ENCODE measurements at regions not wholly inside any gene's neighbourhood (a gene's known extent, or its start where the extent isn't known, plus 50 kb on each side); places are given as distances from the start of the nearest gene placed in this dataset.
A peak's percentile ranks its signal among the peaks of the same experiment; 100 is the strongest.
"Not testable (repeated sequence)": the region's sequence is repeated elsewhere in the genome, so short reads cannot be mapped to it uniquely, and the experiment has no call there.

DNA sequence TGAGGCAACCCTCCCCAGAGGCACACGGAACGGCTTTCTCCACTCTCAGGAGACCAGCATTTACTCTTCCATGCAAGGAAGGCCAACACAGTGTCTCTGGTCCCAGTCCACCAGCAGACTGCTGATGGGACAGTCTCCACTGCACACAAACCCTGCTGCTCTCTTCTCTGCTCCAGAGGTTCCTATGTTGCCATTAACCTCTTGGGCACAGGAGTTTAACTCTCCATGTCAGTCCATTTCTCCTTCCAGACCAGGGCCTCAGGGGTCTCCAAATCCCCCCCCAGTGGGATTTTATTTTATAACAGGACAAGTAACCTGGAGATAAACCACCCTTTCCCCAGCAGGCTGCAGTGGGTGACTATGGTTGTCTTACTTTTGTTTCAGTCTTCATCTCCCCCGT is 452.5 kb downstream of the GADD45G start:
- DNase-seq (ENCODE audit: low read depth, low spot score), result no peak

DNA sequence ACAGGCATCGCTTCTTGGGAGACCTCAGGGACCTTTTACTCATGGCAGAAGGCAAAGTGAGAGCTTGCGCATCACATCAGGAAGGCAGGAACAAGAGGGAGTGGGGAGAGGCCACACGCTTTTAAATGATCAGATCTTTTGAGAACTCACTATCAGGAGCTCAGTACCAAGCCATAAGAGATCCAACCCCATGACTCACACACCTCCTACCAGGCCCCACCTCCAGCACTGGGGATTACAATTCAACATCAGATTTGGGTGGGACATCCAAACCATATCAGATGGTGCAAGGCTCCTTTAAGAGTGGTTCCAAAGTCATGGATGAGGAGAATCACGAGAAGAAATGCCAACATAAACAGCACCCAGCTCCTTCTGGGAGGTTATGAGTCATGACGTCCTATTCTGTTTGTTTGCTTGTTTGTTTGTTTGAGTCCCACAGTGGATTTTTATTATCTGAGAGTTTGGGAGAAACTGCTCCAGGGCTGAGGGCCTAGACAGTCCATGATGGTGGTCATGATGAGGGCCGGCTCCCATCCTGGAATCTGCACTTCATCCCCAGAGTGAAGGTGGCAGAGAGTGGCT is 453.5 kb downstream of the GADD45G start:
- no peak for DNase-seq (ENCODE audit: low read depth, low spot score)

DNA sequence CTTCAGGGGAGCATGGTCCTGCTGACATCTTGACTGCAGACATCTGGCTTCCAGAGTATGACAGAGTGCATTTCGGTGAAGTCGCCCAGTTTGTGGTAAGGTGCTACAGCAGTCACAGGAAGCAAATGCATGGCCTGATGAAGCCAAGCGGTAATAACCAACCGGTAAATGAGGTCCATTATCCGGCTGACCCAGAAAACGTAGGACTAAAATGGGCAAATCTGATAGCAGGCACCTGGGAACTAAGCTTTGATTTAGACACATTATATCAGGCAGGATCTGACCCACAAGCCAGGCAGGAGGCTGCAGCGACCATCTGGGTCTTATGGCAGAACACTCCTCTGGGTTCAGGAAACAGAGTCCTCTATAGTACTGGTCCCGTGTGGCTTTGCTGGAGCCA is 454.6 kb downstream of the GADD45G start:
- no peak for DNase-seq (ENCODE audit: low read depth, low spot score)

DNA sequence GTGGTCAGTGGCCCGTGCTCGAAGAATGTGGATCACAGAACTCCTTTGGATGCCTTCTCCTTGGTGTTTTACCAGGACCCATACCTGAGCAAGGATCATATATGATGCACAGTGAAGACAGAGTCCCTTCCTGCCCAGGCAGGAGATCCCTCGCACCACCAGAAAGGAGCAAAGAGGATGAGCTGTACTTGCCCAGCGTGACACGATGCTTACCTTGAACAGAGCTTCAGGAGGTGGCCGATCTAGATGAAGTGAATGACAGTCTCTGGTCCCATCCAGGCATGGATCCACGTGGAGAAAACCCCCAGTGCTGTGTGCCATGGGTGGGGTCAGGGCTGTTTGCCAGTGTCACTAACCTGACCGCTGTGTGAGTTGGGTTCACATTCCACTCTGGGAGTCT is 455.4 kb downstream of the GADD45G start:
- no peak for DNase-seq (ENCODE audit: low read depth, low spot score)

DNA sequence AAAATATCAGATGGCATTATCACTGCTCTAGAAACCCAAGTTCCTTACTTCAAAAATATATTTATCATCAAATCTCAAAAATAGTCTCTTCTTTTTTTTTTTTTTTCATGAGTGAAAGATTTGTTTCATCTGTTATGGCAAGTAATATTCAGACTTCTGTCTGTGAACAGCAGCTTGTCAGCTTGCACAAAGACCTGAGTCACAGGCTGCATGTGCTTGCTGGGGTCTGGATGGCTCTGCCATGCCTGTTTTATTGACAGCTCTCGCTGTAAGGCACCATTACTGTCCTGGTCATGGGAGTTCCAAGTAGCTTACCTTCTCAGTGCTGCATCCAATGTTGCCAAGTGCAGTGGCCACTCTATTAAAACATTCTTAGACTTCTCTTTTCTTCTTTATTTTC is 456.4 kb downstream of the GADD45G start:
- DNase-seq (ENCODE audit: low read depth, low spot score), result no peak

DNA sequence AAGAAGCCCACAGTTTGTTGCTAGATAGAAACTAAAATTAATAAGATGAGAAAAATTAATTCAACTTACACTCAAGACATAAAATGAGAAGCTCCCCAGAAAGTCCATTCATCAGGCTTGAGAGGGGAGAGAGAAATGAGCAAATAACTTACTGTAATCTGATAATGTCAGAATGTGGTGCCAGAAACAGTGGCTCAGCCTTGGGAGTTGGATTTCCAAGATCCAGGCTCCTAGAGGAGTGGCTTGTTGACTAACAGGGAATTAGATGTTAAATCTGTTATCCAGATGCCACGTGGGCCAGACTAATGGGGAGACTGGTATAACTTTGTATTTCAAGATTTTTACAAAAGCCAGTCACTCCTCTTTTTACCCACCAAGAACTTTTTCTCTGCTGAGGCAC is 458.2 kb downstream of the GADD45G start:
- no peak for DNase-seq (ENCODE audit: low read depth, low spot score)

DNA sequence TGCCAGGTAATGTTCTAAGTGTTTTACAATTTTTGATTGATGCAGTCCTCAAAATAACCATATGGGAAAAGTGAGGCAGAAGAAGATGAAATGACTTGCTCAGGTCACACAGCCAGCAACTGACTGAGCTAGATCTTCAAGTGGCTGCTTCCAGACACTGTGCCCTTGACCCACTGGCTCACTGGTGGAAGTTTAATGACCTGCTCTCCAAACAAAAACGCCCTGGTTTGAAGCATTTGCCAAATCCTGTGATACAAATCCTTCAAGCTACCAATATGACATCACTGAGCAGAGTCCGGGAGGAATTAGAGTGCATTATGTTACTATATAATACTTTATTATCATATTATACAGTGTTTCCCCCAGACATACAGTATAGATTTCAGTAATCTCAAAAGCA is 459.4 kb downstream of the GADD45G start:
- no peak for DNase-seq (ENCODE audit: low read depth, low spot score)

DNA sequence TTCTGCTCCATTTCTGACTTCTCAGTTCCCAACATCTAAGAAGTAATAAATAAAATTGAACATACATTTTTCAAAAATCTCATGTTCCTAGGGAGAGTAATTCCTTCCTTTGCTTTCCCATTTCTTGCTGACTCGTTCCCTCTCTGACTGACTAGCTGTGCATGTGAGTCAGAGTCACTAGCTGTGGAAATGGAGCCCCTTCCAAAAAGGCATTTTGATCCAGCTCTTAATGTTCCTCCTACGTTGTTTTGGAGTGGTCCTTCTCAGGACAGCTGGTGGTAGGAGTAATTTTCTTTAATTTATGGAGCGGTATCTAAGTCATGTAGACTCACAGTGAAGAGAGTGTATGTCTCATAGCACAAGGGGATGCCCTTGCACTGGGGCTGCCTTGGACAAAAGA is 460.2 kb downstream of the GADD45G start:
- DNase-seq (ENCODE audit: low read depth, low spot score), result no peak

DNA sequence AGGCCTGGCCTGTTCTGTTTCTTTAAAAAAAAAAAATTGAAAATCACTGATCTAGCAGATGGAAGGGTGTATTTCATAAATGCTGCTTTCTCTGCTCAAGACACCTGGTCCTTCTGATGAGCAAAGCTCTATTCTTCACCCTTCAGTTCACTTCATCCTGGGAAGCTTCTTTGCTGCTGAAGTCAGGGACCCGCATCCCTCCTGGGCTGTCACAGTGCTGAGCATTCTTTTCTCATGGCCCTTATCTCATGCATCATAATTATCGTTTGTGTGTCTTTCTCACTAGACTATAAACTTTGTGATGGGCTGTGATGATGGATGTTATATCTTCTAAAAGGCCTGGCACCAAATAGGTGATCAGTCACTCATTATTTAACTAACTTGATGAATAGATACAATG is 461.0 kb downstream of the GADD45G start:
- DNase-seq (ENCODE audit: low read depth, low spot score), result no peak

DNA sequence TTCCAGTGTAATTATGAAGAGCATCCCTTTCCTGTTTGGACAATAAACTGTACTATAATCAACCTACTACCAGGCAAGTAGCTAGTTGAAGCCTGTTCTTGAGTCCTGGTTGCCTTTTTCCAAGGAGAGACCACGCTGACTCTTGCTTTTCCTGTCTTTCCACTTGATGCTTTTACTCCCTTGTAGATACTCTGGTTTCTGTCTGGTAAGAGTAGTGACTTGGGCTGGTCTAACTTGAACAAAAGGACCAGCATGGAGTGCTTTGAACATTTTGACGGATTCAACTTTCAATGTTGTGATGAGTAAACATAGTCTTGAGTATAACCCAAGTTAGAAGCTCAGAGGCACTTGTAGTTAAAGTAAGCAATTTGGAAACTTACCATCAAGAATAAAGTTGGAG is 464.3 kb downstream of the GADD45G start:
- peak; percentile 31 for DNase-seq (ENCODE audit: low read depth, low spot score)

DNA sequence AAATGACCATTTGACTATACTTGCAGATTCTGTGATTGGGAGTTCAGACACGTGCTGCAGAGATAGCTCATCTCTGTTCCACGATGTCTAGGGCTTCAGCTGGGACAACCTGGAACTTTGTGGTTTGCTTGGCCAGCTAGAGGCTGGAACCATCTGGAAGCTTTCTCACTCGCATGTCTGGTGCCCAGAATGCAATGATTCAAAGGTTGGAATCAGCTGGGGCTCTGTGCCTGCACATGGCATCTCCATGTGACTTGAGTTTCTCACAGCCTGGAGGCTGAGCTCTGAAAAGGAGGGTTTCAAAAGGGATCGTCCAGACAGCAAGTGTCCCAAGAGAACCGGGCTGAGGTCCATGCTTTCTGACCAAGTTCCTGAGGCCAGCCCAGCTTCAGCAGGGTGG is 465.2 kb downstream of the GADD45G start:
- DNase-seq (ENCODE audit: low read depth, low spot score), result no peak

DNA sequence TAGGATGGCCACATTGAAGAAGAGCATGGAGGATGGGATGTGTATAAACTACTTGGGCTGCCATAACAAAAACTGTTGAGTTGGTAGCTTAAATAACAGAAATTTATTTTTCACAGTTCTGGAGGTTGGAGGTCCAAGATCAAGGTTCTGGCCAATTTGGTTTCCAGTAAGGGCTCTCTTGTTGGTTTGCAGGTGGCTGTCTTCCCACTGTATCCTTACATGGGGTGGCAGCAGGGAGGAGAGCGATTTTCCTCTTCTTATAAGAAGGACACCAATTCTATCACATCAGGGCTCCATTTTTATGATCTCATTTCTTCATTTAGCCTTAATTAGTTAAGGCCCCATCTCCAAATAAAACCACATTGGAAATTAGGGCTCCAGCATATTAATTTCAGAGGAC is 465.7 kb downstream of the GADD45G start:
- DNase-seq (ENCODE audit: low read depth, low spot score), result no peak

DNA sequence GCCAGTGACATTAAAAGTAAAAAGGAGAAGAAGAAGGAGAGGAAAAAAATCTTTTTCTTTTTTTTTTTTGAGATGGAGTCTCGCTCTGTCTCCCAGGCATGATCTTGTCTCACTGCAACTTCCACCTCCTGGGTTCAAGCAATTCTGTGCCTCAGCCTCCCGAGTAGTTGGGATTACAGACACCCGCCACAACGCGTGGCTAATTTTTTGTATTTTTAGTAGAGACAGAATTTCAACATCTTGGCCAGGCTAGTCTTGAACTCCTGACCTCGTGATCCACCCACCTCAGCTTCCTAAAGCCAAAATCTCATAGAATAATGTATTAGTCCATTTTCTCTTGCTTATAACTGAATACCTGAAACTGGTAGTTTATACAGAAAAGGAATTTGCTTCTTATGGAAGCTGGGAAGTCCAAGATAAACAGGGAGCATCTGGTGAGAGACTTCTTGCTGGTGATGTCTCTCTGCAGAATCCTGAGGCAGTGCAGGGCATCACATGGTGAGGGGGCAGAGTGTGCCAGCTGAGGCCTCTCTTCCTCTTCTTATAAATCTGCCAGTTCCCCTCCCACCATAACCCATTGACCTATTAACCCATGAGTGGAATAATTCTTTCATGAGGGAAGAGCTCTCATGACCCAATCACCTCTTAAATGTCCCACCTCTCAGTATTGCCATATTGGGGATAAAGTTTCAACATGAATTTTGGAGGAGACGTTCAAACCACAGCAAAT is 466.3 kb downstream of the GADD45G start:
- DNase-seq (ENCODE audit: low read depth, low spot score), result no peak

DNA sequence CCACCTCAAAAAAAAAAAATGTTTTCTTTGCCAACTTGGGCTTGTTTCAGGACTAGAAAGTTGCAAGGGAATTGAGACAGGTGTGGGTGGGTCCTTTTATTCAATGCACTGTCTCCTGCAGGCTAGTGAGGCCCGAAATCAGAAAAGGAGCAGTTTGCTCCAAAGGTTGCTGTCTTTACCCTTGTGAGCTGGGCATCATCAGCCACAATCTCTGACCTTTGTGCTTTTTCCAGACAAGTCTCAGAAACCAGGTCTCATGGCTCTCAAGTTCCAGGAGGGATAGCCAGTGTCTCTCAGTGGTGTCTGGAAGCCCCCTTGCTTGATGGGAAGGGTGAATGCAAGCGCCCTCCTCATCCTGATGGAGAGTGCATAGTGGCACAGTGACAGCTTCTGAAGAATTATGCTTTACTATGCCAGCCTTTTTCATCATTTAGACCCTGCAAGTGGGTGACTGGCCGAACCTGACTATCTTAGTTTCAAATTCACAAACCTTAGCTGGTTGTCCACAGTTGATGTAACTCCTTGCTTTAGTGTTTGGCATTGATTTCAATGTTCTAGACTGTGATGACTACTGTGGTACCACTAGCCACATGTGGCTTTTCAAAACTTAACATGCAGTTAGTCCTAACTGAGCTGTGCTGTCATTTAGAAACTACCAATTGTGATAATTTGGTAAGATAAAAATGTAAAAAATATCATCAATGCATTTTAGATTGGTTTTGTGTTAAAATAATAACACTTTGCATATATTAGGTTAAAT is 468.6 kb downstream of the GADD45G start:
- DNase-seq (ENCODE audit: low read depth, low spot score), result no peak

DNA sequence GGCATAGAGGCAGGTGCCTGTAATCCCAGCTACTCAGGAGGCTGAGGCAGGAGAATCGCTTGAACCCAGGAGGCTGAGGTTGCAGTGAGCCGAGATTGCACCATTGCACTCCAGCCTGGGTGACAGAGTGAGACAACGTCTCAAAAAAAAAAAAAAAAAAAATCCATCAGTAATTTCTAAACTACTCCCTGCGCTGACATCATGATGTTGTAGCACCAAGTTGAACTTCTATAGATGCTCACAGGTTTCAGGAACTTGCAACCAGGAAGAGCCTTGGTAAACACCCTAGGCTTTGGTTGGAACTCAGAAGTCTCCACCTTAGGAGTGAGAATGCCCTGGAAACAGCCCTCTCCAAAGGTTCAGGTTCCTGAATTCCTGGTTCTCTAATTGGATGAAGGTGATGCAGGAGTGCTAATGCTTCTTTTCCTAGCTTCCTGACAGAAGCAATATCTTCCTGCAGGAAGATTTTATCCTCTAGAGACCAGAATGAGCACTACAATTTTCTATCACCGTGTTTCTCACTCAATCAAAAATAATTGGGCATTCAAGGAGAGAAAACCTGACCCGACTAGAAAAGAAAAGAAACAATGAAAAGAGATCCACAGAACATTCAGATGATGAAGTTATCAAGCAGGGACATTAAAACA is 469.6 kb downstream of the GADD45G start:
- DNase-seq (ENCODE audit: low read depth, low spot score), result no peak

DNA sequence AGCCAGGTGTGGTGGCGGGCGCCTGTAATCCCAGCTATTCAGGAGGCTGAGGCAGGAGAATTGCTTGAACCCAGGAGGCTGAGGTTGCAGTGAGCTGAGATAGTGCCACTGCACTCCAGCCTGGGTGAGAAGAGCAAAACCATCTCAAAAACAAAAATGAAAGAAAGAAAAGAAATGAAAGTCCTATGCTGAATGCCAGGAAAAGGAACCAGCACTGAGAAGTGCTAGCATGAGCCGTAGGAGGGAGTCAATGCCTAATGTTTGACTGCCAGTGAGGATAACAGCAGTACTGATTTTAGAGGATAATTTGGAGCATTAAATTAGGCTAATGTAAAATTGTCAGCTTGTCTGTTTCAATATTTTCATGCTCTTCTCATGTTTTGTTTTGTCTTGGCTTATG is 472.8 kb downstream of the GADD45G start:
- not testable (repeated sequence) for DNase-seq (ENCODE audit: low read depth, low spot score)

DNA sequence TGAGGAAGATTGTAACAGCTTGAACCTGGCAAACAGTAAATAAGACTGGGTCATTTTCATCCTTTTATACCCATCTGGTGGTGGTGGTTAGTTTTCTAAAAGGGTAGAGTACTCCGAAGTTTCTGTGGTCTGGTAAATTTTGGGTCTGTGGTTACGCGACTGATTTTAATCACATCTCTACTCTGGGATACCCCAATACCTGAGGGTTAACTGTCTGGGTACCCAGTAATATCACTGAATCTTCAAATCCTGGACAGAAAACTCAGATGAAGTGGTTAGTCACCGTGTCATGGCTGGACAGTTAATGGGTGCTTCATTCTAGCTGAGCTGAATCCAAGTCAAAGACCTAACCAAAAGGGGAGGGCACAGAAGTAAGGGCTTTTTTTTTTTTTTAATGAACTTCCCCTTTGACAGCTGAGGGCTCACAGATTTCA is 474.2 kb downstream of the GADD45G start:
- no peak for DNase-seq (ENCODE audit: low read depth, low spot score)

DNA sequence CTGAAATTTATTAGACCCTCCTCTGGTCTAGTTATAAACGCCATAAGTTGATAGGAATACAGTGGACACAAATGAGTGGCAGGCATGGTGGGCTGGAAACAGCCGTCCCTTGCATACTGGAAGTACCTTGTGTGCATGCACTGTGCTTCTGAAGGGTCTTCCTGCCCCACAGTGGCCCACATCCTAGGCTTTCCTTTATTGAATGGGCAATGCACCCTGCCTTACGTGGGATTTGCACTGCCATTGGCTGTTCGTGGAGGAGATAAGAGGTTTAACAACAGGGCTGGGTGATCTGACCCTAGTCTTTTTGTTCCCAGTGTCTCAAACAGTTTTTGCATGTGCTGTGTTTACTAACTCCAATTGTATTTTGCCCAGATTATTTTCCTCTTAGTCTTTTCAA is 480.8 kb downstream of the GADD45G start:
- no peak for DNase-seq (ENCODE audit: low read depth, low spot score)

DNA sequence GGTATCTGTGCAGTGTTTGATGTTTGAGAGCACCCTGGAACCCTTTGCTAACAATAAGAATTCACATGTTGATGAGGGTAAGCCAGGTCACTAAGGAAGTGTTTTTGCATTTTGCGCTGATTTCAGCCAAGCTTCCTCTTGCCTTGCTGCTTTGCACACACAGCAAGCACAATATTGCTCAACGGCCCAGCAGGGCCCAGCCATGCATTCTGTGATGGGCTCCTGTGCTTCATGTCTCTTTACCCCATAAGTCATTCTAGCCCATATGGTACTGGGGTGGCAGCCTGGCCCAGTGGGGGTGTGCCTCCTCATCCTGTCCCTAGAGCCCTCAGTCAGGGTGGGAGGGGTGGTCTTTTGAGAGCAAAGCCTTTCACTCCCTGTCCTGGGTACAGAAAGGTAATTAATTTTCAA is 481.3 kb downstream of the GADD45G start:
- DNase-seq (ENCODE audit: low read depth, low spot score), result no peak

DNA sequence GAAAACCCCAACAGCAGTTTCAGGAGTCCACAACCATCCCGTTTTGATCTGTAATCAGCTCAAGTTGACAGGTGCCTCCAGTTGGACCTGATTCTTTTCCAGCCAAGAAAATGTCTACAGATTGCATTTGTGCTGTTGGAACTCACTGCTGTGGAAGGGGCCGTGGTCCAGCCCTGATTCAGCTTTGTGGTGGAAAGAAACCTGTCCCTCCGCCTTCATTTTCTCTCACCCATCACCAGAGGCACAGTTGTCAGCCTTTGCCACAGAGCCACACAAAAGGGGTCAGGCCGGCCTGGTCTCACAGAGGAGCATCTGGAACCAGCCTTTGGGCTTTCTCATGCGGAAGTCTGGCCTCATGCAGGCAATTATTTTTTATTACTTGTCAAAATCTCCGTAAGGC is 483.6 kb downstream of the GADD45G start:
- DNase-seq (ENCODE audit: low read depth, low spot score), result no peak

DNA sequence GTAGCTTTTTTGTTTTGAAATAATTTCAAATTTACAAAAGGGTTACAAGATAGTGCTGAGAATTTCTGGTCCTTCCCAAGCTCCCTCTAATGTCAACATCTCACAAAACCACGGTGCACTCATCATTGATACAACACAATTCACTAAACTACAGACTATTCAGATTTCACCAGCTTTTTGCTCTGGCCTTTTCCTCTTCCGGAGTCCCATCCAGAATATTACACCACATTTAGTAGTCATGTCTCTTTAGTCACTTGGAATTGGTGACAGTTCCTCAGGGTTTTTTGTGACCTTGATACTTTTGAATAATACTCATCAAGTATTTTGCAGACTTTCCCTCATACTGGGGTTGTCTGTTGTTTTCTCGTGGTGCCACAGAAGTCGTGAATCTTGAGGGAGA is 484.0 kb downstream of the GADD45G start:
- no peak for DNase-seq (ENCODE audit: low read depth, low spot score)

DNA sequence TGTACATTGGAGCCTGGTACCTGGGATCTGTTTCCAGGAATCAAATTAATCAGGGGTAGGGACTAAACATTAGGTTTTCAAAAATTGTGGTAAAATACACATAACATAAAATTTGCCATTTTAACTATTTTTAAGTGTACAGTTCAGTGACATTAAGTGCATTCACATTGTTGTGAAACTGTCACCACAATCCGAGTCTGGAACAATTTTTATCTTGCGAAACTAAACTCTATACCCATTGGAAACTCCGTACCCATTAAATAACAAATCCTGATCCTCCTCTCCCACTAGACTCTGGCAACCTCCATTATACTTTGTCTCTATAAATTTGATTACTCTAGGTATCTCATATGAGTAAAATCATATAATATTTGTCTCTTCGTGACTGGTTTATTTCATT is 486.2 kb downstream of the GADD45G start:
- no peak for DNase-seq (ENCODE audit: low read depth, low spot score)

DNA sequence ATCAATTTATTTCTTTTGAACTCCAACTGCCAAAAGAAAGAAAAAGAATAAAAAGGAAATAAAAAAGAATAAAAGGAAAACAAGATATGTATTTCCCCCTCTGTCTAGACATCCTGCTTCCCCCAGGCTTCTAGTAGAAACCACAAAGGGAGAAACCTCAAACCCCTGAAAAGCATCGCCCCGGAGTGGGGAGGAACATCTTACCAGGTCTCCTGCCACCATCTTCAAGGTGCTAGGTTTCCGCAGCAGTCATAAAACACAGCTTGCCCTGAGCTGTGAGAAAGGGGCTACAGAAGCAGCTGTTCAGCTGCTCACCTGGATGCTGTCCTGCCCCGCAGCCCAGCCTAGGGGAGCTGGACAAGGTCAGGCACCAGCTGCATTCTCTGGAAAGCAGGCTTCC is 487.7 kb downstream of the GADD45G start:
- DNase-seq (ENCODE audit: low read depth, low spot score), result no peak

Data from ELF-1 (cell line).